ENCODE measurements at regions not wholly inside any gene's neighbourhood (a gene's known extent, or its start where the extent isn't known, plus 50 kb on each side); places are given as distances from the start of the nearest gene placed in this dataset.
"Not testable (repeated sequence)": the region's sequence is repeated elsewhere in the genome, so short reads cannot be mapped to it uniquely, and the experiment has no call there.

DNA sequence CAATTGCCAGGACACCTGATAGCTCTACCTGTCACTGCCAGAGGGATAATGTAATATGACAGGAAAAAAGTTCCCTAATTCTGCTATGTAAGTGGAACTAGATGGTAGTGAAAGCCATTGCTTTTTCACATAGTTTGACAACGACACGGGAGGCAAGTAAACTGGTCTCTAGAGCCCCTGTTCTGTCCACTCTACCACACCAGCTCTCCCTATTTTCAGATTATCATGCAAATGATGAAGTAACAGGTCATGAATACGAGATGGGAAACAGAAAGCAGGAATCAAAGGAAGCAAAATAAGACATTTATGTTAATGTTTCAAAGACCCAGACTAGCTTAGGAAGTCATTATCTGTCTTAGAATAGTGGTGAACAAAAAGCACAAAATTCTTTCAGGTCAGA is 56.2 kb downstream of the TAF11L14 start:
- DNase-seq (ENCODE audit: low read depth) = no peak

DNA sequence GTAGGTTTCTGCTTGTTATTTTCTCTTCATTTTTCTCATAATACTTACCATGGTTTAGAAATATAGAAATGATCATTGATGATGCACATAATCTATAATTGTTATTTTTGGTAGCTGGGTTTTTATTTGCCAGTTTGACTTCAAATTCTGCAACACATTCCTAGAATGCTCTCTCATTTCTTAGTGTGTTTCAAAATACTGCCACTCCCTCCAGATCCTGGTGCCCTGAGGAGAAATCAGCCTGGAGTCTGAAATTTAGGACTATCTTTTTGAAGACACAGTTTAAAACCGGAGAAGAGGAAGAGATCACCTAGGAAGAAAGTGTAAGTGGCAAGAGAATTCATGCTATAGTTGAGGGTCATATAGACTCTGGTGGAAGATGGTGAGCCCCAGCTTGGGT is 57.5 kb downstream of the TAF11L14 start:
- no peak for DNase-seq (ENCODE audit: low read depth)

DNA sequence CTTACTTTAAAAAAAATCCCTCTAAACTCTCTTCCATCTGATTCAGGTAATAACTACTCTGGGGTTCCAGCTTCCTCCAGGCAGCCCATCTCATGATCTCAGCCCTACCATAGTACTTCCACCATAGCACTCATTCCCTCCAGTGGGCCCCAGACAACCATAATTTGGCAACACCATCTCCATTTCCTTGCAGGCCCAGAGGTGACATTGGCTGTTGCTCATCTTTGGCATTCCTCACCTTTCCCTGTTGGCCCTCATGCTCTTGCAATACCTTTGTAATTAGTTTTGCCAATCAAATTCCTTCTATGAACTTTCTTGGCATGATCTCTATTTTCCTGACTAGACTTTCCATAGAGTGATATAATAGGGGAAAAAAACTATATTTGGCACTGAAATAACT is 60.1 kb downstream of the TAF11L14 start:
- no peak for DNase-seq (ENCODE audit: low read depth)

DNA sequence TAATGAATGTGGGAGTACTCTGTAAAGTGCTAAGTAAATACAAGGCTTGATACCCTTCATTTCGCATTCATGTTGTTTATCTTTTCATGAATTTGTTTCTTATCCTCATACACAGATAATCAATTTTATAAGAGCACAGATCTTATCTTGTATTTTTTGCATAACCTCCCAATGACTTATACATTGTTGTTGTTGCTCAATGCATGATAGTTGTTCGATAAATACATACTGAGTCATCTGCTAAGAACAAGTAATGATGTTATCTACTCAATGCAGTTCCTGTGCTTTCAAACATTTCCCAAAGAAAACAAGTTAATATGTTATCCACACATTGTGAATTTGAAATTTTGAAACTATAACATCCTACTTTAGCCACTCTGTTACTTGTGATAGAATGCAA is 60.7 kb downstream of the TAF11L14 start:
- DNase-seq (ENCODE audit: low read depth) = no peak

DNA sequence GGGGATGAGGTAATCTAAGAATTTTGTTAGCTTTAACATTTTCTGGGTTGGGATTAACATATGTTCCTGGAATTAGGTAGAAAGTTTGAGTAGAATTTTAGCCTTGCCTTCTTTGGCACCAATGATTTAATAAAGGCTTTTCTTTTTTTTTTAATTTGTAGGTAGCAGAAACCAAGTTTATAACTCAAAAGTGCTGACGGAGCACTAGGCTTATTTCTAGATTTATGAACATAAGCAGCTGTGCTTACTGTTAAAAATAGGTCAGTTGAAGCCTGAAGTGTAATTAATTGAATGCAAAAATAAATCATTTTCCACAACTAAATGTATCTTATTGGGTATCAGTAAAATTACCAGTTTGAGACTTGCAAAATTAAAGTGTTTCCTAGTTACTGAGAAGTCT is 62.4 kb downstream of the TAF11L14 start:
- DNase-seq (ENCODE audit: low read depth) = no peak

DNA sequence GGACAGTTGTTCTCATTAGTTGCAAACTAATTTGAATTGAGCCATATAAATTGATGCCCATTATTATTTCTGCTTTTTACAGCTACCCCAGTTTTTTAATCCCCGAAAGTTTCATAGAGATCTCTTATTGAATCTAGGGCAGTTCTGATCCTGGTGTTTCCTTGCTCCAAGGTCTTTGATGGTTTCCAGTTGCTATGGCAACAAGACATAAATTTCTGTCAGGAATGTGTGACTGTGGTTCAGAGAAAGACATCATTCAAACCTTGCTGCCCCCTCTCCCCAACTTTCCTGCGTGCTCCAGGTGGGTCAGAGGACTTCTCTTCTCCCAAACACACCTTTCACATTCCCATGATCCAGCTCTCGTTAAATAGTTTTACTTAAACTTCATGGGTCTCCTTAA is 63.4 kb downstream of the TAF11L14 start:
- DNase-seq (ENCODE audit: low read depth) = no peak

DNA sequence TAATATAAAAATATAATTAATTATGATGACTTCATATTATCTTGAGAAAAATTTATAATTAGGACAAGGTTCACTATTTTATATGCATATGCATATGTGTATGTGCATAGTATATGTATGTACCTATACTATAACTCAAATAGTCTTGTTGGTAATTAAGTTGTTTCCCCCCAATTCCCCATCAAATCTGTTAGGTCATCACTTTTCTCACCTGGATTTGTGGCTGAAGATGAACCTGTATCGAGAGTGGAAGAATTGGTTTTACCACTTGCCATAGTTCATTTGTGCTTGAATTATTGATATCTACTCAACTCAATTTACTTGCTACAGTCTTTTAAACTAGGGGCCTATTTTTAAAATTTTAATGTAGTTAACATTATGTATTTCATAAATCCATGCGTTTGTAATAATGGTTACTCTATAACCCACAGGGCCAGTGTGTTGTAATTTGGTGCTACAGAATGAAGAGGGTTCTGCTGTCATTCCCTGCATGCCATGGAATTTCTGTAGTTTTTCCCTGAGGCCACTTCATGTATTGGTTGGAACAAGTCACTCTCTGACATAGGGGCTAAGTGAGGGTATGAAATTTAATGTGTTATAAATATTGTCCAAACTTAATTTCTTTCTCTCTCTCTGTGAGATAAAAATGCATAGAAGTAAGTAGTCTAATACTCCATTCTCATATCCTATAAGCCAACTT is 74.9 kb downstream of the TAF11L14 start:
- DNase-seq (ENCODE audit: low read depth) = no peak

DNA sequence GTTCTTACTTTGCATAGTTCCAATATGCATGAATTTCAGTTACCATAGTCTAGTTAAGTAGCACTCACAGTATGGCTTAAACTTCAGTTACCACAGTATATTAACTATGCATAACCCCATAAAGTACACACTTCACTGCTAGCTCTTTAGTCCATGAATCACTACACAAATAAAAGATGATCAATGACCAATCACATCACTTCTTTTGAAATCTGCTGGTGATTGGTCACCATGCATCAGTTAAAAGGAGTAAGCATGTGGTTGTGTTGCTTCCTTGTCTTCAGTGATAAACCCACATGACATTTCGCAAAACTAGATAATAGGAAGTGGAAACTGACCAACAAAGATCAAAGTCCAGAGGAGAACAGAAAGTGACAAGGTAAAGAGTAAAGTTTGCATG is 79.0 kb downstream of the TAF11L14 start:
- no peak for DNase-seq (ENCODE audit: low read depth)

DNA sequence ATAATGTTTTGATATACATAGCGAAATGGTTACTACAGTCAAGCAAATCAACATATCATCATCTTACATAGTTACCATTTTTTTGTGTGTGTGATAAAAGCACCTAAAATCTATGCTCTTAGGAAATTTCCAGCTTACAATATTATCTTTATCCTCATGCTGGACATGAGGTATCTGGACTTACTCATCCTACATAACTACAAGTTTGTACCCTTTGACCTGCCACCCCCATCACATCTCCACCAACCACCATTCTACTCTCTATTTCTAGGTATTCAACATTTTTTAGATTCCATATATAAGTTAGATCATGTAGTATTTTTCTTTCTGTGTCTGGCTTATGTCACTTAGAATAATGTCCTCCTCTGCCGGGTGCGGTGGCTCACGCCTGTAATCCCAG is 79.9 kb downstream of the TAF11L14 start:
- no peak for DNase-seq (ENCODE audit: low read depth)

DNA sequence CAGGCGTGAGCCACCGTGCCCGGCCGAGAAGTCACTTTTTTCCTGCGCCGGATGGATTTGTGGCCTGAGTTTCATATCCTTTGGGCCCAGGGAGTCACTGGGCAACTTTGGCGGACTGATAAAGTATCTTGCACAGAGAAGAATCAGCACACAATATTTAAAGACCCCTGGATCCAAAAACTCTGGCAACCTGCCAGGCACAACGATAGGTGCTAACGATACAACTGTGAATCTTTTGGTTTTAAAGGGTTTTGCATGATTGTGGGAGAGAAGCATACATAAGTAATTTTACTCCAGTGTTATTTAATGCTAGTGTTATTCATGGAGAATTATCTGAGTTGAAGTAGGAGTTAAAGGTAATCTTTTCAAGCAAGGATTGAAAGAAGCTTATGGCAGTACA is 85.3 kb downstream of the TAF11L14 start:
- DNase-seq (ENCODE audit: low read depth) = no peak

DNA sequence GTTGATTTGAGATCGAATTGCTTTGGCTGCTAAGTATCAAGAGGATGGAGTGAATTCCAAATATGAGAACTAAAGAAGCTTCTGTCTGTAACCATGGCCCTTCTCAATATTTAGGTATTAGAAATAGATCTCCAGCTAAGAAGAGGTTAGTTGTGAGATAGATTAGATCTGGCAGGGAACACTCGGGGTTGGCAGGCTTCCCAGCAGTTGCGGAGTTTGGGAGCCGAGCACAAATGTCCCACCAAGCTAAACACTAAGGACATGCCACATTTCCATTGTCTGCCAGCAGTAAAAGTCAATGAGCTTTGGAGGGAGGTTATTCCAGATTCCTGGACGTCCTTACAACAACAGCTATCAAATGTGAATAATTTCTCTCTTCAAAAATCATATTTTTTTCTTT is 85.8 kb downstream of the TAF11L14 start:
- no peak for DNase-seq (ENCODE audit: low read depth)

DNA sequence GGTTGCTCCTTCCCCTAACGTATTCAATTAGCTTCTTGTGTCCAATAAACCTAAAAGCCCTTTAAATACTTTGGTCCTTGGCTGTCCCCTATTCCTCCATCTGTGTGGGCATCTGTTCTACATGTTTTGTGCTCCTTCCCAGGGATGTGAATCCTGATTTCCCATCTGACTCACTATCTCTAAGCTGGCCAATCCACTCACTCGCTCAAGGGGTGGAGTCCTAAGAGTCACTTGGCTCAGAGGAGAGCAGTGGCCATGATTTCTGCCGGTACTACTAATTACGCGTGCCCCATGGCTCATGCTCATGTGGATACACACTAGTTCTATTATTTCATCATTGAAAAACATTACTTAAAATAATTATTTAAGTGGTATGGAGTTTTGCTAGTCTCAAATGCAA is 89.6 kb downstream of the TAF11L14 start:
- no peak for DNase-seq (ENCODE audit: low read depth)

DNA sequence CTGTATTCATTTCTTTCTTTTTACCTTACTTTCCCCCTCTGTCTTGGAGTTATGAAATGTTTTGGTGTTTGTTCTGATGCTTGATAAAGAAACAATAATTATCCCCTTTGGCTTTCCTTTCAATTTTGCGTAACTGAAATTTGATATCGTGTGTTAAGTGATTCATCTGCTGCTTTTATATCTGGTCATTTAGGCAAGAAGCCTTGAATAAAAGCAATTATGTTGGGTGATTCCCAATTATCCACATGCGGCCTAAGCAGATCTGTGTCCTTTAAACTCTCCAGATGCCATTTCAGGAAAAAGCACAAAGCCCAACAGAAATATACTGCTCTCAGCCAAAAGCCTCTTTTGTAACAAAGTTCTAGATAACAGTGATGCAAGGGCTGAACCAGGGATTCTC is 92.8 kb downstream of the TAF11L14 start:
- no peak for DNase-seq (ENCODE audit: low read depth)

DNA sequence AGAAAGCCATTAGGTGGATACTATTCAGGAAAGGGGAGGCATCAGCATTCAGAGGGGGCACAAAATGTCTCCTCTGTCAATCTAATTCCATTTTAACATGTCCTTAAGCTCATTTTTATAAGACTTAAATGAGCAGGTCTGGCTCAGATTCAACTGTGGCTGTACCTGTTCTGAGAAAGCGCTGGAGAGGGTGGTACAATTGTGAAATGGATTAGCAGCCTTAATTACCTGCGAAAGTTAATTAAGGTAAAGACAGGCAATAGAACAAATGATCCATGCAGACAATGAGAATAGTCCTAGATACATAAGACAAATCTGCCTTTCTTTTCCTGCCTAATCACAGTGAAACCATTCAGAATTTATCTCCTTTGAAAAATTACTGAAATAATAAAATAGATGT is 96.2 kb downstream of the TAF11L14 start:
- DNase-seq (ENCODE audit: low read depth) = no peak

DNA sequence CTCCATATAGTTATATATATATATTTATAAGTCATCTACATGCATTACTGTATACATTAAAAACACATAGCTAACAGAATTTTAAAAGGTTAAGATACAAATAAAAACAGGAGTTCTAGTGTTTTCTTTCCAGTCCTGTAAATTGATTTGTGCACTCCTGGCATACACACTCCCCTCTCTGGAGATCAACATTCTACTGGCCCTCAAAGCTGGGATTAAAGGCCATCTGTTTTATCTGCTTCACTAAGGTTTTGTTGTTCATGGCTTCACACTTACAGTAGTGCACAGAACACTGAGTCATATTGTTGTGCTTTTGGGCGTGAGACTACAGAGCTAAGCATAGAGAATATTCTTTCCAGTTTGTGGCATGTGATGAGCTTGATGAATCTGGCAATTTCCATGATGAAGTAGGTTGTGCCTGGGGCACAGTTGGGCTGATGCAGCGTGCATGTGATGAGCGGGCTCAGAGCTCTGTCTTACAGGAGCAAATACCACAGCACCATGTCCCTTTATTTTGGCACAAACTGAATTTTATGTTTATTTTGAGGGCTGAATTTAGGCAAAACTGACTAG is 98.2 kb downstream of the TAF11L14 start:
- no peak for DNase-seq (ENCODE audit: low read depth)

DNA sequence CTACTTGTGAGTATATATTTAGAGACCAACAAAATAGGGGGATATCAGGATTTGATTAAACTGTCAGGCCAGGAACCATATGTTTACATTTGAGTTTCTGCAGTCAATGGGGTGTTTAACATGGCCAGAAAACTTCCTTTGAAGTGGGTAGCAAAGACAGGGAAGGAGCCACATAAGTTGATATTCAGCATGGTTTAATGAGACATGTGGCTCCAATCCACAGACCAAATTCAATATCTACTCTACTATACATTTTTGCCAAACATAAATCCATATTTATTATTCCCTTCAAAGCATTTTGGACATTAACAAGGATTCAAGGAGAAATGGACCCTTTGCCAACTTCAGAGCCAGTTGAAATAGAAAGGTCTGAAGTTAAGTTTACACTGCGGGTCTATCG is 99.8 kb downstream of the TAF11L14 start:
- no peak for DNase-seq (ENCODE audit: low read depth)

DNA sequence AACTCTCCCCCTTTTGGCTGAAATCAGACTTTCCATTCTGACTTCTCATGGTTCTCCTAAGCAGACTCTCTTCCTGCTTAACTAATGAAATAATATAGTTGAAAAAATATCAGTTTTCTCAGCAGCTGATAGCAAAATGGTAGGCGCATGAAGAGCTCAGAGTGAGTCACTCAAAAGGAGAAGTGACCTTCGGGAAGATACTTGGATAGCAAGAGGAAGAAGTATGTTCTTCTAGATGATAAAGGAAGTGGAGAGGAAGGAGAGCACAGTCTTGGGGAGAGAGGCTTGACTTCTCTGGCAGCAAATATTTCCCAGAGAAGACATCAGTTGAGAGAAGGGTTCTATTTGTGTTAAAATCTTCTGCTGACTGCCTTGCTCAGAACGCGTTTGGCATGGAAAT is 101.5 kb downstream of the TAF11L14 start:
- no peak for DNase-seq (ENCODE audit: low read depth)

DNA sequence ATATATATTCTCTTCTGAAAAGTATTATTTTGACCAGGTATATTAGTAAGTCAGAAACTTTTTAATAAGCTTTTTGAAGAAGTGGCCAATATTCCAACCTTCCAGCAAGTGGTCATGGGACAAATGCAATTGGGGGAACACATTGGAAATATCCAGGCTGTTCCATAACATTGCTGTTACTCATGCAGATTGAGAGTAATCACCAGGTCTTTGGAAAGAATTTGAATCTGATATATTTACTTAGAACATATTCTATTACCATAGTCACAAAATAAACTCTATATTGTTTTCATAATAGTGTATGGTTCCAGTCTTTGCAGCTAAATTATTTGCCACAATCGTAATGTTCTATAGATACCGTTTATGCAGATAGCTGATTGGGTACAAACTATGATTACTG is 102.8 kb downstream of the TAF11L14 start:
- DNase-seq (ENCODE audit: low read depth) = no peak

DNA sequence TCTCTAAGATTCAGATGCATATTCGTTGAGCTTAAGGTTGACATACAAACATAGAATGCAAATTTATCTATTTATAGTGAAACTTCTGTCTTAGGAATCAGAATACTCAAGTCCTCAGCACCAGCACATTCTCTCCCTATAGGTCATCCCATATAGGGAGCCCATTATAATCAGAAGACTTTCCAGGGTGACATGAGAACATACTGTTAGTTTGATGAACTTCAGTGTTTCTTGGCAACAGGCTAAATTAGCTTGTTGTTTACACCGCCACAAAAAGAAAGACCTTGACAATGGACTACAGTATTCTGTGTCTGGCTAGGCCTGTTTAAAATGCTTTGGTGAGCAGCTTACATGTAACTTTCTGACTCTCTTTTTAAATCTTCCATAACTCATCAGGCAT is 104.2 kb downstream of the TAF11L14 start:
- no peak for DNase-seq (ENCODE audit: low read depth)

DNA sequence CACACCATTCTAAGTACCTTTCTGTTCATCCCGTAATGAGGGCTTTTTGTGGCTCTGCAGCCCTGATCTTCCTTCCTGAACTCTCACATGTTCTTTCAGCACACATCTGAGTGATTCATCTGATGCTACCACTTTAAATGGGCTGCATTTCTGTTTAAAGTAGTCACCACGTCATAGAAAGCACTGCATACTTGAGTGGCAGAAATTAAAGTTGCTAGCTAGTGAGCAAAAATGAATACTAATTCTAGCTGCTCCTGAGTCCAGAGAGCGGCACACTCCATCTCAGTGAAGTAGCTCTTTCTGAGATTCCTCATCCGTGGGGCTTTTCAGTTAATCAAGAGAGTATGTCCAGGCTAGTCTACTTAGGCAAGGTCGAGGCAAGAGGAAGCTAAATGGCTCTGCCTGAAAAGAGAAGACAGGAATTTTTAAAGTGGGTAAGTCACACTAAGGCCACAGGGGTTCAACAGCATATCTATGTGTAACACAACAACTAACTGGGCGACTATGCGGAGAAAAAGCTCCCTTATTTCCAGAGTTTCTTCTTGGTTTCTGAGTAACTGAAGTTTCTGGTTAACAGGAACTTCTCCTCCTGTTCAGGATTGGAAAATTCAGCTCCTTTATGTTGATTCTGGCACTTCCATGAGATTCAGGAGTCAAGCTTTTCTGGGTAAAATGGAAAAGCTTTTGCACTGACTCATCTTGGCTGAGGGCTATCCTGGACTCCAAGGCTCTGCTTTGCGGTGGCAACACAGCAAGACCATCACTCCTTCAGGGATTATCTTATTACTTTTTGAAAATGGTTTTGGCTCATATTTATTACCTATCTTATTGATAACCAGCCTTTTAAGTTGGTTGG is 109.5 kb downstream of the TAF11L14 start:
- DNase-seq (ENCODE audit: low read depth) = no peak

DNA sequence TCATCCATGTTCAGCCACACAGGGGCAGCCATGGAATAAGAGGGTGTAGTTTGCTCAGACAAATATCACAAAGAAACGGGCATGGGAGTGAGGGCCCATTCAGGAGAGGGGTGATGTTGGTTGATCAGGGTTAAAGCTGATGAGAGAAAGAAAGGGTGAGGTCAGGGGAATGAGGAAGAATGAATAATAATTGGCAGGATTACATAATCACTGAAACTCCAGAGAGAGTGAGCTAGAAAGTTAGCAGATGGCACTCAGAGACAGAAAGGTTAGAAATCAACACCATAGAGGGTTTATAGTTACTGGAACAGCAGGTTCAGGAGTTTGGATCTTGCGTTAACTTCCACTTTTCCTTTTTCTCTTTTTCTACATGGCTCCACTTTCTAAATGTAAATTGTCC is 113.9 kb downstream of the TAF11L14 start:
- DNase-seq (ENCODE audit: low read depth) = no peak

DNA sequence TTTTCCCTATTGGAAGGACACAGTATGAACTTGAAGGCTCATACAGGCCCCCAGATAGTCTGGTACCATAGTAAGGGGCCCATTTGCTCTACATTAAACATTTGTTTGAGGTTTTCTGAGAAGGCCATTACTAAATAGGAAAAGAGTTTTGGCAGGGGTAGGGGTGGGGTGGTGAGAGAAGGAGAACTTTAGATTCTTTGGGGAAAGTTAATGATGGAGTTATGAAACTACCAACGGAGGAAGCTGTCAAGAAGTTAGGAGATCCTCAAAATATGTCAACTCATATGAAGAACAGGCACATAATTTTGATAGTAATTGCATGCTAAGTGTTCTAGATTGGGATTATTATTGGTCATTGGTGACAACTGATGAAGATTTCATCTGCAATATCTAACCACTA is 114.7 kb downstream of the TAF11L14 start:
- no peak for DNase-seq (ENCODE audit: low read depth)

DNA sequence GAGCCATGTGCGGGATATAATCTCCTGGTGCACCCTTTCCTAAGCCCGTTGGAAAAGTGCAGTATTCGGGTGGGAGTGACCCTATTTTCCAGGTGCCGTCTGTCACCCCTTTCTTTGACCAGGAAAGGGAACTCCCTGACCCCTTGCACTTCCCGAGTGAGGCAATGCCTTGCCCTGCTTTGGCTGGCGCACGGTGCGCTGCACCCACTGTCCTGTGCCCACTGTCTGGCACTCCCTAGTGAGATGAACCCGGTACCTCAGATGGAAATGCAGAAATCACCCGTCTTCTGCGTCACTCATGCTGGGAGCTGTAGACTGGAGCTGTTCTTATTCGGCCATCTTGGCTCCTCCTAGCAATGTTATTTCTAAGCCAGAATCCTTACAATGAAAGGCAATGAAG is 121.1 kb downstream of the TAF11L14 start:
- DNase-seq (ENCODE audit: low read depth) = not testable (repeated sequence)

Data from ELR (cell line).